ENCODE measurements at regions not wholly inside any gene's neighbourhood (a gene's known extent, or its start where the extent isn't known, plus 50 kb on each side); places are given as distances from the start of the nearest gene placed in this dataset.

DNA sequence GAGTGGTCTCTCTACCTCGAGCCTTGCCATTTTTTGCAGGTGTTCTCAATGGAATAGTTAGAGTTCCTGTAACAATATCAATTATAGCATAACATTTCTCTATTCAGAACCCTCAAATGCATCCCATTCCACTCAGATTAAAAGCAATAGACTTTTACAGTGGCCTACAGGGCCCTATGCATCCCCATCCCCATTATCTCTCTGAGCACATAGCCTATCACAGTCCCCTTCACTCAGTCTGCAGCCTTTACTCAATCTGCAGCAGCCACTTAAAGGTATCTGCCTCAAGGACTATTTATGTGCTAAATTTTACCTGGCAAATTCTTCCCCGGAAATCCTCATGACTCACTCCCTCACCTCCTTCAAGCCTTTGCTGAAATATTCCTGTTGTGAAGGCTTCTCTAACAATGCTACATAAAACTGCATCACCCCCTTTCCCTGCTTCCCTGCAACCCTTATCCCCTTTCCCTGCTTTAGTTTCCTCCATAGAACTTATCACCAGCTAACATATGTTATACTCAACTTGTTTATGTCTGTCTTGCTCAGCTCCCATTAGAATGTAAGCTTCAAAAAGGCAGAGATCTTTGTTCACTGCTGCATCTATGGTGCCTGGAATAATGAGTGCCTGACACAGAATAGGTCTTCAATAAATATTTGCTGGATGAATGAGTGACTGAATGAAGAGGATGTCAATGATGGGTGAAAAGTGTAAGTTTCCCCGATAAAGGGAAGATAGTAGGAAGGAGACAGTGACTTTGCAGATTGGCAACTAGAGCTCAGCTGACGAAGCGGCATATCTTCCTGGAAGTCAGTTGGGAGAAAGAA, 54.1 kb upstream of the ZNF366 start:
- H3K27ac ChIP-seq (ENCODE audit: low read depth, low read length) = no peak overlapping the region
- H3K4me3 ChIP-seq (ENCODE audit: low read length) = no peak overlapping the region
- no peaks in the 10 kb centered on the region for H3K9me3 ChIP-seq (ENCODE audit: insufficient read depth, low read depth, low read length)
- H3K27me3 ChIP-seq (ENCODE audit: insufficient read depth, low read length) = no peaks in the 10 kb centered on the region
- H3K9ac ChIP-seq (ENCODE audit: low read depth, low read length) = no peak overlapping the region; the same call in 1 of the 2 replicates
- WGBS = 82% methylated on average over 5 of the region's 5 CpGs
- peaks cover 35% of the 10 kb centered on the region for H3K4me1 ChIP-seq (ENCODE audit: insufficient read depth, low read length)
- no peaks in the 10 kb centered on the region for H3K36me3 ChIP-seq (ENCODE audit: insufficient read depth, low read length)

DNA sequence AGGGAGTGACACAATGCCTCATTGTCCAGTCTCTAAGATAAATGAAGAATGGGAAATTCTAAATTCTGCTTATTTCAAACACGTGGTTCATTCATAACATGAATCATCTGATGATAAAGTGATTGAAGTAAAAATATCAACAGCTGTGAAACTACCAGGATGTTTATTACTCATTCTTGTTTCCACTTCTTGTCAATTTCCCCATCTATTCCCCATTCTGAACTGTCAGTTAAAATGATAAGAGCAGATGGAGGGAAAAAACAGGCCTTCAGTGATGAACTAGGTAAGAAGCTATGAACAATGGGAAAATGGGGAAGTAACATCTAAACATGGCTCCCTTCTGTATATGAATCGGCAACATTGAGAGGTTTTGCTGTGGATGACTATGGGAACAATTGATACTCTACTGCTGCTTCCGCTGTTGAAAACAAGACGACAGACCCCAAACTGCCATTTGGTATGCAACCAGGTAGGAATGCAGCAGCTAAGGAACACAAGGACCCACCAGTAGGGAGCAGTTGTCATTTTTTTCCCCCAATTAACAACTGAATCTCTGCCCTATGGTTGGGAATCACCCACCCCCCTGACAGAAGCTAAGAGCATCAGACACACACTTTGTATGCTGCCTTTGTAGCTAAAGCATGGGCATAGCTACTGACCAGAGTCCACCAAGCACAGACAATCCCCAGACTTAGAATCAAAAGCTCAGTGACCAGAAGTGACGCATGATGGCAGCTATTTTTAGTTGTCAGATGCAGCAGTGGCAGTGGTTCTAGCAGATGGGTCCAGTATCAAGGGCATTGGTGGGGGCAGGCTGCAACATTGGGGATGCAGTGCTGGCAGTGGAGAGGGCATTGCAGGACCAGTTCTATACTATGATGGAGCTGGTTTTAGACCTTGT, 52.9 kb upstream of the ZNF366 start:
- H3K4me1 ChIP-seq (ENCODE audit: insufficient read depth, low read length) = peaks cover 48% of the 10 kb centered on the region
- H3K36me3 ChIP-seq (ENCODE audit: insufficient read depth, low read length) = no peaks in the 10 kb centered on the region
- H3K4me3 ChIP-seq (ENCODE audit: low read length) = no peak overlapping the region
- H3K27me3 ChIP-seq (ENCODE audit: insufficient read depth, low read length) = no peaks in the 10 kb centered on the region
- 64% methylated on average over 4 of the region's 5 CpGs for WGBS
- H3K9me3 ChIP-seq (ENCODE audit: insufficient read depth, low read depth, low read length) = no peaks in the 10 kb centered on the region
- H3K9ac ChIP-seq (ENCODE audit: low read depth, low read length) = no peak overlapping the region
- H3K27ac ChIP-seq (ENCODE audit: low read depth, low read length) = no peak overlapping the region

DNA sequence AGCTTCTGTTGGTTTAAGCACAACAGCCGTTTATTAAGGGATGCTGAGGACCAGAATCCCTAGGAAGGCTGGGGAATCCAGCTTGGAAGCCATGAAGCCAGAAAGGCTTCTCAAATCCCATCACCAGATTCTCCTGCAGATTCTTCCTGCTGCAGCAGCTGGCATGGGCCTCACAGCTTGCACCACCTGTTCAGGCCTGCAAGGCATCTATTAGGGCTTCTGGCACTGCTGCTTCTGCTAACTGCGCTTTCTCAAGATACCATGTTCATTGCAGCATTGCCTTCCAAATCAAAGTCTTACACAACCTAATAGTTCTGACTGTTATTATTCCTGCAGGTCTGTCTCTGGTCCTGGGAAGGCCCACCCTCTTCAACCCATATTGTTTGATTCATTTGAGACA, 51.2 kb upstream of the ZNF366 start:
- Histone ChIP-seq H3K9me3 (ENCODE audit: insufficient read depth, low read depth, low read length) (no peaks in the 10 kb centered on the region), H3K4me3 (ENCODE audit: low read length) (no peak overlapping the region), H3K36me3 (ENCODE audit: insufficient read depth, low read length) (no peaks in the 10 kb centered on the region), H3K4me1 (ENCODE audit: insufficient read depth, low read length) (peaks cover 51% of the 10 kb centered on the region), H3K27ac (ENCODE audit: low read depth, low read length) (no peak overlapping the region), H3K9ac (ENCODE audit: low read depth, low read length) (no peak overlapping the region), H3K27me3 (ENCODE audit: insufficient read depth, low read length) (no peaks in the 10 kb centered on the region)
- WGBS = 91% methylated on average over 2 of the region's 2 CpGs

DNA sequence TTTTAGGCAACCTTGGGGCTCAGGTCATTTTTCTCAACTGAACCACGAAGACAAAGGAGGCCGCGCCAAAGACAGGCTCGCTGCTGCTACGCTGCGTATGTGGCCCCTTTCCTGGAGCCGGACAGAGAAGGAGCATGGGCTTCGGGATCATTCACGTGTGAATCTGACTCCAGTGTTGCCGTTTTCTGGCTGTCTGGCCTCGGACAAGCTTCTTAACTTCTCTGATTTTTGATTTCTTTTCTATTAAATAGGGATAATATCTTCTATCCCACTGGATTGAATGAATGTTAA, 50.8 kb upstream of the ZNF366 start:
- WGBS = 95% methylated on average over 11 of the region's 11 CpGs
- peaks cover 51% of the 10 kb centered on the region for H3K4me1 ChIP-seq (ENCODE audit: insufficient read depth, low read length)

DNA sequence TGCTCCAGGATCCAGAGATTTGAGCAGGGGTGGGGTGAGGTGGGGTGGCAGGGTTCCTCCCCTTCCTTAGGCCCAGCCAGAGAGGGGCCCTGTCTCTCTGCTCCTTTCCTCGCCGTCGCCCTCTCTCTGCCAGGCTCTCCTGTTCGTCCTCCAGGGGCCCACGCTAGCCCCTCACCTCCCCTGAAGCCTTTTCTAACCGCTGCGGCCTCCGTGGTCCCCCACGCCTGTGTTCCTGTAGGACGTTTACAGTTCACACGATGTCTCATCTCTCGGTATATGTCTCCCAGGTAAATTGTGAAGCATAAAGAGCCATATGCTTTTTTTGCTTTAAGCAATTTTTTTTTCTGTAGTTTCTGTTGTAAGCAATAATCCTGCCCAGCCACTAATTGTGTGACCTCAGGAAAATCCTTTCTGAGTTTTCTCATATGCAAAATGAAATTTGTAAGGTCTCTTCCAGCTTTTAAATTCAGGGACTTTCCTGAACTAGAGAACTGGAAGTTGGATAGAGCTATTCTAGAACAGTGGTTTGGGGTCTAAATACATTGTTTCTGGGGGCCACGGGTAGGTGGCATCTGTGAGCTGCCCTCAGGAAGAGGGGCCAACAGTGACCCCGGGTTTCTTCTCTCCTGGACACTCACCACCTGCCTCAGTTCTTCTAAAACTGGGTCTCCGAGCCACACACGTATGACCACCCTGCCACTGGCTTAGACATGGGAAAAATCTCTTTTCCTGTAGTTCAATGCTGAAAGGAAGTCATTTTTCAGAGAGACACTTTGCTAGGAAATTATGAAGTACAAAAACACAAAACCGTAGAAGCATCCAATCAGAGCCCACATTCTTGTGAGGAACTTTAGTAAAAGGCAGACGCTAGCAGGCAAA, 50.2 kb upstream of the ZNF366 start:
- Histone ChIP-seq H3K36me3 (ENCODE audit: insufficient read depth, low read length) (no peaks in the 10 kb centered on the region), H3K27ac (ENCODE audit: low read depth, low read length) (no peak overlapping the region), H3K9me3 (ENCODE audit: insufficient read depth, low read depth, low read length) (no peaks in the 10 kb centered on the region), H3K4me3 (ENCODE audit: low read length) (peak overlapping the region; percentile 56), H3K27me3 (ENCODE audit: insufficient read depth, low read length) (no peaks in the 10 kb centered on the region), H3K4me1 (ENCODE audit: insufficient read depth, low read length) (peaks cover 51% of the 10 kb centered on the region), H3K9ac (ENCODE audit: low read depth, low read length) (peak overlapping the region; percentile 48; the same call in 1 of the 2 replicates)
- 54% methylated on average over 18 of the region's 18 CpGs for WGBS

More for the DNA sequence above, 50.8 kb upstream of the ZNF366 start:
- no peaks in the 10 kb centered on the region for H3K36me3 ChIP-seq (ENCODE audit: insufficient read depth, low read length)
- H3K9ac ChIP-seq (ENCODE audit: low read depth, low read length) = no peak overlapping the region
- no peaks in the 10 kb centered on the region for H3K9me3 ChIP-seq (ENCODE audit: insufficient read depth, low read depth, low read length)
- no peak overlapping the region for H3K27ac ChIP-seq (ENCODE audit: low read depth, low read length)
- no peaks in the 10 kb centered on the region for H3K27me3 ChIP-seq (ENCODE audit: insufficient read depth, low read length)
- no peak overlapping the region for H3K4me3 ChIP-seq (ENCODE audit: low read length)

Data from HUES64 (cell line).